ENCODE measurements at regions not wholly inside any gene's neighbourhood (a gene's known extent, or its start where the extent isn't known, plus 50 kb on each side); places are given as distances from the start of the nearest gene placed in this dataset.

- Mint-ChIP-seq H3K27me3 (peaks cover 5% of the 10 kb centered on the region), H3K27ac (no peak overlapping the region), H3K4me3 (no peak overlapping the region), H3K9me3 (ENCODE audit: insufficient read depth) (no peaks in the 10 kb centered on the region), H3K4me1 (peaks cover 32% of the 10 kb centered on the region)
- ChIA-PET CTCF (interaction anchor here (1.7 kb wide), 1 partner anchor 235 kb away, joined by 4 read pairs; no protein-coding TSS in a partner anchor), POLR2A (no interaction called here)
- Histone ChIP-seq H3K36me3 (replicated peaks in 1 of 2; ENCODE audit: control extremely low read depth in 1 of 2, control insufficient read depth in 1 of 2, extremely low read depth in 1 of 2, insufficient read depth in 2 of 2, low read length in 1 of 2) (no peaks in the 10 kb centered on the region), H3K4me3 (ENCODE audit: control extremely low read depth in 1 of 5, extremely low read depth in 1 of 5, insufficient read depth in 1 of 5, low read depth in 2 of 5, low read length in 4 of 5) (no peak overlapping the region), H4K20me1 (ENCODE audit: control insufficient read depth, insufficient read depth, low read length, poor library complexity, severe bottlenecking) (no peaks in the 10 kb centered on the region), H2AFZ (ENCODE audit: insufficient read depth, low read depth, low read length, poor library complexity, severe bottlenecking) (no peak overlapping the region), H3K4me2 (replicated peaks; ENCODE audit: low read depth, low read length, poor library complexity, severe bottlenecking) (no peak overlapping the region), H3K27ac (ENCODE audit: low read length in 2 of 2) (no peak overlapping the region), H3K9ac (ENCODE audit: low read length) (no peak overlapping the region), H3K79me2 (ENCODE audit: control insufficient read depth, insufficient read depth, low read length) (no peaks in the 10 kb centered on the region), H3K27me3 (replicated peaks in 1 of 4; ENCODE audit: control extremely low read depth in 1 of 4, control insufficient read depth in 3 of 4, insufficient read depth in 4 of 4, low read length in 3 of 4) (peaks cover 0 to 6% (median 0%) of the 10 kb centered on the region in 4 experiments), H3K9me3 (ENCODE audit: control extremely low read depth in 1 of 3, control insufficient read depth in 2 of 3, insufficient read depth in 1 of 3, low read length in 2 of 3) (no peaks in the 10 kb centered on the region), H3K4me1 (ENCODE audit: control insufficient read depth in 2 of 2, insufficient read depth in 2 of 2, low read length in 2 of 2) (peaks cover 20 to 25% of the 10 kb centered on the region in 2 donors)
- DNase-seq (no peak), ATAC-seq (ENCODE audit: low read depth) (no peak)
- intact Hi-C loops (cut with micrococcal nuclease): loop anchor here (10.0 kb wide), 1 partner anchor 162 kb away; the partner anchor contains the start of gene SMIM20
- no CpG with 5 or more reads among the region's 4 CpGs for WGBS (ENCODE audit: insufficient coverage)
- no peak for TF ChIP-seq EZH2 (IDR thresholded peaks at IDR 0.05; ENCODE audit: borderline replicate concordance, insufficient read depth, low read depth, low read length, poor library complexity, severe bottlenecking)
- no peak for TF ChIP-seq CTCF (IDR thresholded peaks at IDR 0.05)
Observed at GRCh38 chr4:26076896-26077295, 162.9 kb downstream of the SMIM20 start.

- H3K9me3 ChIP-seq (ENCODE audit: control extremely low read depth in 1 of 3, control insufficient read depth in 2 of 3, insufficient read depth in 1 of 3, low read length in 2 of 3): no peaks in the 10 kb centered on the region
- Mint-ChIP-seq H3K27ac (no peak overlapping the region), H3K27me3 (peaks cover 5% of the 10 kb centered on the region), H3K4me1 (peaks cover 34% of the 10 kb centered on the region), H3K4me3 (no peak overlapping the region), H3K9me3 (ENCODE audit: insufficient read depth) (no peaks in the 10 kb centered on the region)
- H3K4me2 ChIP-seq (replicated peaks; ENCODE audit: low read depth, low read length, poor library complexity, severe bottlenecking): no peak overlapping the region
- H3K27ac ChIP-seq (ENCODE audit: low read length in 2 of 2): no peak overlapping the region
- TF ChIP-seq CTCF (IDR thresholded peaks at IDR 0.05): no peak
- TF ChIP-seq EZH2 (IDR thresholded peaks at IDR 0.05; ENCODE audit: borderline replicate concordance, insufficient read depth, low read depth, low read length, poor library complexity, severe bottlenecking): no peak
- DNase-seq (no peak), ATAC-seq (ENCODE audit: low read depth) (no peak)
- H3K27me3 ChIP-seq (replicated peaks in 1 of 4; ENCODE audit: control extremely low read depth in 1 of 4, control insufficient read depth in 3 of 4, insufficient read depth in 4 of 4, low read length in 3 of 4): peaks cover 0 to 6% (median 0%) of the 10 kb centered on the region in 4 experiments
- ChIA-PET POLR2A (no interaction called here), CTCF (no interaction called here)
- H2AFZ ChIP-seq (ENCODE audit: insufficient read depth, low read depth, low read length, poor library complexity, severe bottlenecking): no peak overlapping the region
- H3K79me2 ChIP-seq (ENCODE audit: control insufficient read depth, insufficient read depth, low read length): no peaks in the 10 kb centered on the region
- H3K9ac ChIP-seq (ENCODE audit: low read length): no peak overlapping the region
- H3K36me3 ChIP-seq (replicated peaks in 1 of 2; ENCODE audit: control extremely low read depth in 1 of 2, control insufficient read depth in 1 of 2, extremely low read depth in 1 of 2, insufficient read depth in 2 of 2, low read length in 1 of 2): no peaks in the 10 kb centered on the region
- 100% methylated on average over 2 of the region's 3 CpGs for WGBS (ENCODE audit: insufficient coverage)
- peaks cover 20 to 25% of the 10 kb centered on the region in 2 donors for H3K4me1 ChIP-seq (ENCODE audit: control insufficient read depth in 2 of 2, insufficient read depth in 2 of 2, low read length in 2 of 2)
- no peaks in the 10 kb centered on the region for H4K20me1 ChIP-seq (ENCODE audit: control insufficient read depth, insufficient read depth, low read length, poor library complexity, severe bottlenecking)
- no peak overlapping the region for H3K4me3 ChIP-seq (ENCODE audit: control extremely low read depth in 1 of 5, extremely low read depth in 1 of 5, insufficient read depth in 1 of 5, low read depth in 2 of 5, low read length in 4 of 5)
- intact Hi-C loops (cut with micrococcal nuclease): loop anchor here (10.0 kb wide), 1 partner anchor 163 kb away; the partner anchor contains the start of gene SMIM20
Observed at GRCh38 chr4:26077756-26078155, 163.7 kb downstream of the SMIM20 start.
